Muscle of leg (tissue), 3 donors: ENCODE measurements at regions not wholly inside any gene's neighbourhood (a gene's known extent, or its start where the extent isn't known, plus 50 kb on each side); places are given as distances from the start of the nearest gene placed in this dataset.

Experiments used
- DNase-seq: peaks from one replicate; pipeline ENCODE4 v3.0.0; 2013
- H3K27ac ChIP-seq: one replicate; pipeline ENCODE4 v1.5.1; 2013; ENCODE audit warnings: mild to moderate bottlenecking, low read length, control low read depth
- H3K27me3 ChIP-seq: one replicate; pipeline ENCODE4 v1.6.1; 2013; ENCODE audit warnings: low read length; ENCODE audit not compliant: control insufficient read depth, insufficient read depth
- H3K36me3 ChIP-seq: one replicate; pipeline ENCODE4 v1.6.1; 2013; ENCODE audit warnings: low read length; ENCODE audit not compliant: control insufficient read depth, insufficient read depth
- H3K4me1 ChIP-seq: one replicate; pipeline ENCODE4 v1.6.1; 2013; ENCODE audit warnings: low read length; ENCODE audit not compliant: control insufficient read depth, insufficient read depth
- H3K4me3 ChIP-seq: one replicate; pipeline ENCODE4 v1.5.1; 2013; ENCODE audit warnings: low read length, control low read depth
- H3K9me3 ChIP-seq: replicated peaks from 2 replicates; pipeline ENCODE4 v1.6.1; 2013; ENCODE audit warnings: low read depth, low read length; ENCODE audit not compliant: control insufficient read depth
- WGBS: methylation state at CpG from one replicate; pipeline ENCODE4 v1.1.5; 2013; ENCODE audit warnings: missing lambda C conversion rate; ENCODE audit not compliant: insufficient coverage; 5-methylcytosine and 5-hydroxymethylcytosine counted together

DNA sequence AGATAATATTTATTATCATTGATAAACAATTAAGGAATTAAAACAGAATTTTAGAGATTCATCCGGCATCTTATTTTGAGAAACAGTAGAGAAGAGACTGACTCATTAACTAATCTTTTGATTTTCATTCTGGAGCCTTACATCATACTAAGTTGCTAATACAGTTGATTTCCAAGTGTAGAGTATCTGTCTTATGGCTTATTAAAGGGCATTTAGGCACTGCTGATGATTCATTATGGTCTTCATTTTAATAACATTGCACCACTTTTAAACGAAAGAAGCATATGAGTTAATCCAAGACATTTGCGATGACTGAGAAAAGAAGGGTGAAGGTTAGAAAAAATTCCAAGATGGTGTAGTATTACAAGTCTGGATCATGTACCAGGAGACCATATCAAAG is 186.0 kb upstream of the CACNA2D1 start:
- DNase-seq = no peak
- Histone ChIP-seq H3K36me3 (no peaks in the 10 kb centered on the region), H3K4me3 (no peak overlapping the region), H3K27me3 (no peaks in the 10 kb centered on the region), H3K9me3 (no peaks in the 10 kb centered on the region), H3K27ac (no peak overlapping the region), H3K4me1 (no peaks in the 10 kb centered on the region)
- no CpG with 5 or more reads among the region's 3 CpGs for WGBS

DNA sequence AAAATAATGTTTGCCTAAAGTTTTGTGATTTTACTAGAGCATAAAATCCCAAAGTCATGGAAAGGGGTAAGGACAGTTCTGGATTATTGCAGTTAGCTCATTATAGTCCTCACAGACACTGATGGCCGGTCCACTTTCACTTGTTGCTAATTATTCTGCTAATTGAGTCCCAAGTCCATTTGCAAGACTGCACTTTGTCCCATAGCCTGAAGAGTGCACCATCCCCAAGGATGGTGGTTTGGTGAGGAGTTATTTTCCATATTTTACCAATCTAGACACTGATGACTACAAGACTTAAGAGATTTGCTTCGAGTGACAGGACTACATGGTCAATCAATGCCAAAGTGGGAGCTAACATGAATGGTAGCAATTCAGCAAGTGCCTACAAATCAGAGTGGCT is 181.8 kb upstream of the CACNA2D1 start:
- no CpG with 5 or more reads among the region's 2 CpGs for WGBS
- Histone ChIP-seq H3K27me3 (no peaks in the 10 kb centered on the region), H3K36me3 (no peaks in the 10 kb centered on the region), H3K4me3 (no peak overlapping the region), H3K27ac (no peak overlapping the region), H3K9me3 (no peaks in the 10 kb centered on the region), H3K4me1 (no peaks in the 10 kb centered on the region)
- no peak for DNase-seq

DNA sequence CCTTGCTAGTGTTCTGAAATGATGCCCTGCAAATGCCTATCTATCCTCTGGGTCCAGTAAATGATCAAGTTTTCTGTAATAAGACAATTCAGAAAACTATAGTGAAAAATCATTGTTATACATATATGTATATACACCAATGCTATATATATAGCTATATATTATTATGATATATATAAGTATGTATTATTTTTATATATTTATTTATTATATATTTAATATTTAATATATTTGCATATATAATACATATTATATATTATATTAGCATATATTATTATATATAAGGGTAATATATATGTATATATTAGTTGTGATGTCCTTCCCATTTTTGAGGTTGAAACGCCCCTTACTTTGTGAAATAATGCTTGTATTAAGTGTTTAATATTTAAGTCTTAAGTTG is 181.4 kb upstream of the CACNA2D1 start:
- H3K27ac ChIP-seq = no peak overlapping the region
- H3K36me3 ChIP-seq = no peaks in the 10 kb centered on the region
- H3K27me3 ChIP-seq = no peaks in the 10 kb centered on the region
- no peak overlapping the region for H3K4me3 ChIP-seq
- no CpG with 5 or more reads among the region's 1 CpG for WGBS
- no peak for DNase-seq
- H3K9me3 ChIP-seq = no peaks in the 10 kb centered on the region
- H3K4me1 ChIP-seq = no peaks in the 10 kb centered on the region

DNA sequence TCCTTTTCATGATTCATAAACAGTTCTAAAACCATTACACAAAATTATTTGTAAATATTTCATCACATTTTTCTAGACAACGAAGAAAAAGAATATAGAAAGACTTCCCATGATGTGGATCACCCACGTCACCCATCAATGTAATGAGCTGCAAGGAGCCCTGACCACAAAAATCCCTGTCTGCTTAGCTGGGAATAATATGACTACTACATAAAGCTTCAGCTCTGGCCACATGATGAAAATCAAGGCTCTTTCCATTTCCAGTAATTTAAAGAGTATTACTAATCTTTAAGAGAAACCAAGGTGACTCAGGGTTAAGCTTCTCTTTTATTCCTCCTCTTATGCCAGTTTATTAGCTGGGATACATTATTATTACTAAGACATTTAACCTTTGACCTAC is 180.8 kb upstream of the CACNA2D1 start:
- no peak for DNase-seq
- WGBS = no CpG with 5 or more reads among the region's 2 CpGs

DNA sequence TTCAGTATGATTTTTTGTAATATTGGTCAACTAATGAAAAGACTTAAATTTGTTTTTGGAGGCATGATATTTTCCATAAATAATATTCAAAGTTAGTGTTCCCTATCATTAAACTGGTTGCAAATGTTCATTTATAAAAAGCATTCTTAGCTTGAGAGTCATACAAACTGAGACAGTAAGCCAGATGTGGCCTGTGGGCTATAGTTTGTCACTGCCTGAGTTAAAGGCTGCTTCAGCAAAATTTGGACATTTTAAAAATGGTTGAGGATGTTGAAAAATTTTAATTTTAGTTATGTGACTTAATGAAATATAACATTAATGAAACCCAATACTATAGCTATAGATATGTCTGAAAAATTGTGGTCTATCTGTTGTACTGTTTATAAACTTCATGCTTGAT is 180.2 kb upstream of the CACNA2D1 start:
- no peak overlapping the region for H3K4me3 ChIP-seq
- H3K9me3 ChIP-seq = no peaks in the 10 kb centered on the region
- H3K27me3 ChIP-seq = no peaks in the 10 kb centered on the region
- no peak for DNase-seq
- H3K27ac ChIP-seq = no peak overlapping the region
- H3K4me1 ChIP-seq = no peaks in the 10 kb centered on the region
- H3K36me3 ChIP-seq = no peaks in the 10 kb centered on the region

More for the DNA sequence above, 180.8 kb upstream of the CACNA2D1 start:
- Histone ChIP-seq H3K27ac (no peak overlapping the region), H3K9me3 (no peaks in the 10 kb centered on the region), H3K4me1 (no peaks in the 10 kb centered on the region), H3K27me3 (no peaks in the 10 kb centered on the region), H3K36me3 (no peaks in the 10 kb centered on the region), H3K4me3 (no peak overlapping the region)

DNA sequence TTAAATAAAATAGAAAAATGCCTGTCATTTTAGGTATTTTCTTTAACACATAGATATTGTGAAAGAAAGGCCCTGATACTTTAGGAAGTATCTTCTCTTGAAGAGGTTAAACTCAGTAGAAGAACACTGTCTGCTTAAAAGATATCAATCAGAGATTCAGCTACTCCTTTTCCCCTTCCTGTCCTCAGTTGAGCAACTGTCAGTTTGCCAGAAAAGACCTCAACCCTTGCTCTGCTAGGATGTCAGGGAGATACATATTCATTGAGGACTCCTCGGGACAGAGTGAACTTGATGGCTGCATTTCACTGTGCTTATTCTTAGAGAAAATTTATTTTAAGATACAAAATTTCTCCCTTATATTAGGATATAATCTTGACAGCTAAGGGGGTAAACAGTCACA is 173.6 kb upstream of the CACNA2D1 start:
- Histone ChIP-seq H3K9me3 (no peaks in the 10 kb centered on the region), H3K36me3 (no peaks in the 10 kb centered on the region), H3K27ac (no peak overlapping the region), H3K4me1 (no peaks in the 10 kb centered on the region), H3K27me3 (no peaks in the 10 kb centered on the region), H3K4me3 (no peak overlapping the region)
- DNase-seq = no peak
- WGBS = no CpG with 5 or more reads among the region's 1 CpG

DNA sequence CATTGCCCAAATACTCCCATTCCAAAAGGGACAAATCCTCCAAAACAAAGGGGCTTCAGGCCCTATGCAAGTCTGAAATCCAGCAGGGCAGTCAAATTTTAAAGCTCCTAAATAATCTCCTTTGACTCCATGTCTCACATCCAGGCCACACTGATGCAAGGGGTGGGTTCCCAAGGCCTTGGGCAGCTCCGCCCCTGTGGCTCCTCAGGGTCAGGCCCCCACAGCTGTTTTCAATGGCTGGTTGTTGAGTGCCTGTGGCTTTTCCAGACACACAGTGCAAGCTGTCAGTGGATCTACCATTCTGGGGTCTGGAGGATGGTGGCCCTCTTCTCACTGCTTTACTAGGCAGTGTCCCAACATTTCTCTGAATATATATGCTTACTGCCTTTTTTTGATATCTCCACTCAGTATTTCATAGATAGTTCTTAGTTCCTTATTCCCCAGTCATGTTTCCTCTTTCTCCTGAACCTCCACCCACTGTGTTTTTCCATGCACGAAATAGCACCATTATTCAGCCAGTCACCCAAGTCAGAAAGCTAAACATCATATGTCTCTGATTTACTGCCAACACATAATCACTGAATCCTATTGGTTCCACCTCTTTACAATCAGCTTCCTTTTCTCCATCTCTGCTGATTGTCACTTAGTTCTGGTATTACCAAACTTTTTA is 172.6 kb upstream of the CACNA2D1 start:
- no peaks in the 10 kb centered on the region for H3K4me1 ChIP-seq
- WGBS = 93% methylated on average over 2 of the region's 2 CpGs
- H3K9me3 ChIP-seq = no peaks in the 10 kb centered on the region
- no peak overlapping the region for H3K4me3 ChIP-seq
- no peaks in the 10 kb centered on the region for H3K36me3 ChIP-seq
- H3K27me3 ChIP-seq = no peaks in the 10 kb centered on the region
- no peak overlapping the region for H3K27ac ChIP-seq
- DNase-seq = peak; percentile 19

DNA sequence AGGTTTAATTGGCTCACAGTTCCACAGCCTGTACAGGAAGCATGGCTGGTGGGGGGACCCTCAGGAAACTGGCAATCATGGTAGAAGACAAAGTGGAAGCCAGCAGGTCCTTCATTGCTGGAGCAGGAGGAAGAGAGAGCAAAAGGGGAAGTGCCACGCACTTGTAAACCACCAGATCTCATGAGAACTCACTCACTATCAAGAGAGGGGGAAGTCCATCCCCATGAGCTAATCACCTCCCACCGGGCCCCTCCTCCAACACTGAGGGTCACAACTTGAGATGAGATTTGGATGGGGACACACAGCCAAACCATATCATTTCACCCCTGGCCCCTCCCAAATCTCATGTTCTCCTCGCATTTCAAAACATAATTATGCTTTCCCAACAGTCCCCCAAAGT is 171.9 kb upstream of the CACNA2D1 start:
- no peaks in the 10 kb centered on the region for H3K4me1 ChIP-seq
- DNase-seq = no peak
- WGBS = 67% methylated on average over 2 of the region's 3 CpGs
- H3K4me3 ChIP-seq = no peak overlapping the region
- H3K36me3 ChIP-seq = no peaks in the 10 kb centered on the region
- no peaks in the 10 kb centered on the region for H3K27me3 ChIP-seq
- no peaks in the 10 kb centered on the region for H3K9me3 ChIP-seq
- no peak overlapping the region for H3K27ac ChIP-seq

DNA sequence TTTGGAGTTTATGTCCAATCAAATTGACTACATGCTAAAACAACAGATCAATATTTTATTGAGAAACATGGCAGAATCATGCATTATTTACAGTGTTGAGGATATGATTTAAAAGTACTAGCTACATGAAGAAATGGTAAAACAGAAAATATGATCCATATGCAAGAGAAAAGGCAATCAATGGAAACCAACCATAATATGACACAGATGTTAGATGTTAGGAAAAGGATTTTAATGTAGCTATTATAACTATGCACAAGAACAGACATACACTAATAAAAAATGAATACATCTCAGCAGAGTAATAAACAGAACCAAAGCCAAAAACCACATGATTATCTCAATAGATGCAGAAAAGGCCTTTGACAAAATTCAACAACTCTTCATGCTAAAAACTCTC is 166.2 kb upstream of the CACNA2D1 start:
- H3K27ac ChIP-seq = no peak overlapping the region
- H3K4me1 ChIP-seq = no peaks in the 10 kb centered on the region
- H3K4me3 ChIP-seq = no peak overlapping the region
- no peaks in the 10 kb centered on the region for H3K36me3 ChIP-seq
- H3K9me3 ChIP-seq = no peaks in the 10 kb centered on the region
- no peaks in the 10 kb centered on the region for H3K27me3 ChIP-seq
- peak; percentile 49 for DNase-seq

DNA sequence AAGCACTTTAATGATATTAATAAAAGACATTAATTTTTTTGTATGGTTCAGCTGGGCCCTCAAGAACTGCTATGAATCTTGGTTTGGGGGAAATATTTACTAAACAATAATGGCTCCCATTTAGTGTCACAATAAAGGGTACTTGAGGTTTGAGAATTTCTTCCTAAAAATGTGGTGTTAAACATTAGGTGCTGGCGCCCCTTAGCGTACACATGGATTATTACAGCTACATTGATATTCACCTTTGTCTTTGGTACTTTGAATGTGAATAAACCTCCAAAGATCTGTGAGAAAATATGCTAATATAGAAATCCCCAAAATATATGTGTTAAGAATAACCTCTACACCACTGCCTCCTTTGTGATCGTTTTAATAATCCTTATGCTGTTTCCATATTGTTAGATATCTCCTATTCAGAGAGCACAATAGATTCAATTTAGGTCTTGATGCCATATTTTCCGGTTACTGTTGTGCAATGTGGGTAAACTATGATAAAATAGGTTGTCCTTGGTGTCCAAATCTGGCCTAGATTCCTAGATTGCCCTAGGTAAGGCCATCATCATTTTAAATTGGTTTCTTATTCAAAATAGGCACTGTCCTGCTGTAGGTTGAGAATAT is 161.8 kb upstream of the CACNA2D1 start:
- peak; percentile 22 for DNase-seq
- Histone ChIP-seq H3K9me3 (no peaks in the 10 kb centered on the region), H3K4me3 (no peak overlapping the region), H3K27ac (no peak overlapping the region), H3K4me1 (no peaks in the 10 kb centered on the region), H3K27me3 (no peaks in the 10 kb centered on the region), H3K36me3 (no peaks in the 10 kb centered on the region)
- WGBS = no CpG with 5 or more reads among the region's 4 CpGs

DNA sequence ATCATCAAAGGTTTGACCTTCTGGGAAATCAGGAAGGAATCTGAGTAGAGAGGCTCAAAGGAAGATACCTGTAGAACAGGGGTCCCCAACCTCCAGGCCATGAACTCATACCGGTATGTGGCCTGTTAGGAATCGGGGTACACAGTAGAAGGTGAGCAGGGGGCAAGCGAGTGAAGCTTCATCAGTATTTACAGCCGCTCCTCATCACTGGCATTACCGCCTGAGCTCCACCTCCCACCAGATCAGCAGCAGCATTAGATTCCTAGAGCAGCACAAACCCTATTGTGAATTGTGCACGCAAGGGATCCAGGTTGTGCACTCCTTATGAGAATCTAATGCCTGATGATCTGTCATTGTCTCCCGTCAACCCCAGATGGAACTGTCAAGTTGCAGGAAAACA is 158.5 kb upstream of the CACNA2D1 start:
- Histone ChIP-seq H3K27ac (no peak overlapping the region), H3K36me3 (no peaks in the 10 kb centered on the region), H3K4me3 (no peak overlapping the region), H3K9me3 (no peaks in the 10 kb centered on the region), H3K27me3 (no peaks in the 10 kb centered on the region), H3K4me1 (no peaks in the 10 kb centered on the region)
- no peak for DNase-seq
- WGBS = 91% methylated on average over 6 of the region's 7 CpGs
